ENCODE measurements at regions not wholly inside any gene's neighbourhood (a gene's known extent, or its start where the extent isn't known, plus 50 kb on each side); places are given as distances from the start of the nearest gene placed in this dataset.

DNA sequence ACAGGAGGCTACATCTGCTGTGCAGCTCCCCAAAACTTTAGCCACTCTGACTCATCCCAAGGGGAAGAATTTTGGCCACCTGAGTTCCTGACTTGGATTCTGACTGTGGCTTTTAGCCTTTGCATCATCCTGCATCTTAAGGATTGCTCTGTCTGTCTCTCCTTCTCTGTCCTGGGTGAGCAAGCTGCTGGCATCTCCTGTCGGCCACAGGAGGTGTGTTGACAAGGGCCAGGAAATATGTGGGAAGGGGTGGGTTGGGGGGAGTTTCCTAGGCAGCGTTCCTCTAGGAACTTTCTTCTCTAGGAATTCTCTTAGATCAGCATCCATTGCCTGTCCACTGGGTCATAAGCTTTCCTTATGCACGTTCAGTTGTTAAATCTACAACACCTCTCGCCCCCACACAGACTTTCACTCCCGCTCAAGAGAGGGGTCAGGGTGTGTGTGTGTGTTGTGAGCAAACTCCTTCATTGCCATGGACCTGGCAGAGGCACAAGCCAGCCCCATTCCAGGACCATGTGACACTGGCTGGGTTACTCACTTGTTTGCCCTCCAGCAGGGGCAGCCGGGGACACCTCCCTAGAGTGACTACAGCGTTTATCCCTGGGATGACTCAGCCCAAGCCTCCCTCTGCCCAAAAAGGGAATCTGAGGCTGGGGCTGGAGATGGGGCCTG is 145.0 kb upstream of the DUSP10 start:
- Histone ChIP-seq H3K27ac (no peak overlapping the region), H3K4me2 (no peak overlapping the region), H4K20me1 (ENCODE audit: insufficient read depth) (no peaks in the 10 kb centered on the region), H3K36me3 (ENCODE audit: insufficient read depth) (no peaks in the 10 kb centered on the region), H2AFZ (ENCODE audit: low read depth) (no peak overlapping the region), H3K4me3 (IDR thresholded peaks at IDR 0.05; ENCODE audit: insufficient read depth, low read depth, low read length) (no peak overlapping the region), H3K4me1 (ENCODE audit: low read depth, poor library complexity, severe bottlenecking) (no peaks in the 10 kb centered on the region), H3K9ac (no peak overlapping the region), H3K79me2 (ENCODE audit: insufficient read depth, low read depth) (no peaks in the 10 kb centered on the region), H3K27me3 (ENCODE audit: insufficient read depth, low read depth) (no peaks in the 10 kb centered on the region)
- TF ChIP-seq, protein P1, sequence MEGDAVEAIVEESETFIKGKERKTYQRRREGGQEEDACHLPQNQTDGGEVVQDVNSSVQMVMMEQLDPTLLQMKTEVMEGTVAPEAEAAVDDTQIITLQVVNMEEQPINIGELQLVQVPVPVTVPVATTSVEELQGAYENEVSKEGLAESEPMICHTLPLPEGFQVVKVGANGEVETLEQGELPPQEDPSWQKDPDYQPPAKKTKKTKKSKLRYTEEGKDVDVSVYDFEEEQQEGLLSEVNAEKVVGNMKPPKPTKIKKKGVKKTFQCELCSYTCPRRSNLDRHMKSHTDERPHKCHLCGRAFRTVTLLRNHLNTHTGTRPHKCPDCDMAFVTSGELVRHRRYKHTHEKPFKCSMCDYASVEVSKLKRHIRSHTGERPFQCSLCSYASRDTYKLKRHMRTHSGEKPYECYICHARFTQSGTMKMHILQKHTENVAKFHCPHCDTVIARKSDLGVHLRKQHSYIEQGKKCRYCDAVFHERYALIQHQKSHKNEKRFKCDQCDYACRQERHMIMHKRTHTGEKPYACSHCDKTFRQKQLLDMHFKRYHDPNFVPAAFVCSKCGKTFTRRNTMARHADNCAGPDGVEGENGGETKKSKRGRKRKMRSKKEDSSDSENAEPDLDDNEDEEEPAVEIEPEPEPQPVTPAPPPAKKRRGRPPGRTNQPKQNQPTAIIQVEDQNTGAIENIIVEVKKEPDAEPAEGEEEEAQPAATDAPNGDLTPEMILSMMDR (conservative IDR thresholded peaks at IDR 0.05; ENCODE audit: low read depth, low read length) = no peak

DNA sequence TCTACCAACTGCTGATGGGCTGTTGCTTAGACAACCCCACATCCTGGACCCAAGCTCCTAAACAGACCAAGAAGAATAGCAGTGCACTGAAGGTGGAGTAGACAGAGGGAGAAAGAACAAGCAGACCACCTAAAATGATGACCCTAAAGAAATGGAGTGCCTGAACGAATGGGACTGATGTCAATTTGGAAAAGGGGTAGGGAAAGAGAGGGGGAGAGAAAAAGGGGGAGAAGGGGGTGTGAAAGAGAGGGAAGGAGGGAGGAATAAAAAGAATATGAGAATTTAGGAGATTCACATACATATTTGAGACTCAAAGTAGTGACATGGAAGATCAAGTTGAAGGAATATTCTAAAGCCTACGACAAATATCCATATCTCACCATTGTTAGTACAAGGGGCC is 144.4 kb upstream of the DUSP10 start:
- no peak overlapping the region for H2AFZ ChIP-seq (ENCODE audit: low read depth)
- no peaks in the 10 kb centered on the region for H3K27me3 ChIP-seq (ENCODE audit: insufficient read depth, low read depth)
- H3K27ac ChIP-seq = no peak overlapping the region
- no peak overlapping the region for H3K4me3 ChIP-seq (IDR thresholded peaks at IDR 0.05; ENCODE audit: insufficient read depth, low read depth, low read length)
- TF ChIP-seq, protein P1 (conservative IDR thresholded peaks at IDR 0.05; ENCODE audit: low read depth, low read length) = no peak
- no peaks in the 10 kb centered on the region for H3K79me2 ChIP-seq (ENCODE audit: insufficient read depth, low read depth)
- no peak overlapping the region for H3K9ac ChIP-seq
- H3K4me1 ChIP-seq (ENCODE audit: low read depth, poor library complexity, severe bottlenecking) = no peaks in the 10 kb centered on the region
- no peak overlapping the region for H3K4me2 ChIP-seq
- no peaks in the 10 kb centered on the region for H4K20me1 ChIP-seq (ENCODE audit: insufficient read depth)
- no peaks in the 10 kb centered on the region for H3K36me3 ChIP-seq (ENCODE audit: insufficient read depth)

DNA sequence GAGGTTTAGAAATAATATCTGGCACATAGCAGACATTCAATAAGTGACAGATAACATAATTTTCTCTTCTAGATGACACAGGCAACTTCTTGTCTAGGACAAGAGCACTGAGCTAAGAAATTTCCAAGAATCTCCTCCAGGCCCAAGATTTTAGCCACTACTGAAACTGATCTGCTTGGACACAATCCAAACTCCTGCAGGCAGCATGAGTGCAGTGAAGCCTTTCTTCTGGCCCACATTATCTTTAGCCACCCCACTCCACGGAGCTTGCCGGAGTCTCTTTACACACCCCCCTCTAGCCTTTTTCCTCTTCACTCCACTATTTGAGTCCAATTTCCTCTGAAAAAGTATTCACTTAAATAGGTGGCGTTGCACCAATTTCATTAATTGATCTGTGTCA is 142.9 kb upstream of the DUSP10 start:
- no peak overlapping the region for H2AFZ ChIP-seq (ENCODE audit: low read depth)
- no peaks in the 10 kb centered on the region for H3K4me1 ChIP-seq (ENCODE audit: low read depth, poor library complexity, severe bottlenecking)
- H3K4me2 ChIP-seq = no peak overlapping the region
- H3K27me3 ChIP-seq (ENCODE audit: insufficient read depth, low read depth) = no peaks in the 10 kb centered on the region
- TF ChIP-seq, protein P1 (conservative IDR thresholded peaks at IDR 0.05; ENCODE audit: low read depth, low read length) = no peak
- no peak overlapping the region for H3K9ac ChIP-seq
- no peaks in the 10 kb centered on the region for H4K20me1 ChIP-seq (ENCODE audit: insufficient read depth)
- no peak overlapping the region for H3K27ac ChIP-seq
- no peak overlapping the region for H3K4me3 ChIP-seq (IDR thresholded peaks at IDR 0.05; ENCODE audit: insufficient read depth, low read depth, low read length)
- H3K36me3 ChIP-seq (ENCODE audit: insufficient read depth) = no peaks in the 10 kb centered on the region
- no peaks in the 10 kb centered on the region for H3K79me2 ChIP-seq (ENCODE audit: insufficient read depth, low read depth)

DNA sequence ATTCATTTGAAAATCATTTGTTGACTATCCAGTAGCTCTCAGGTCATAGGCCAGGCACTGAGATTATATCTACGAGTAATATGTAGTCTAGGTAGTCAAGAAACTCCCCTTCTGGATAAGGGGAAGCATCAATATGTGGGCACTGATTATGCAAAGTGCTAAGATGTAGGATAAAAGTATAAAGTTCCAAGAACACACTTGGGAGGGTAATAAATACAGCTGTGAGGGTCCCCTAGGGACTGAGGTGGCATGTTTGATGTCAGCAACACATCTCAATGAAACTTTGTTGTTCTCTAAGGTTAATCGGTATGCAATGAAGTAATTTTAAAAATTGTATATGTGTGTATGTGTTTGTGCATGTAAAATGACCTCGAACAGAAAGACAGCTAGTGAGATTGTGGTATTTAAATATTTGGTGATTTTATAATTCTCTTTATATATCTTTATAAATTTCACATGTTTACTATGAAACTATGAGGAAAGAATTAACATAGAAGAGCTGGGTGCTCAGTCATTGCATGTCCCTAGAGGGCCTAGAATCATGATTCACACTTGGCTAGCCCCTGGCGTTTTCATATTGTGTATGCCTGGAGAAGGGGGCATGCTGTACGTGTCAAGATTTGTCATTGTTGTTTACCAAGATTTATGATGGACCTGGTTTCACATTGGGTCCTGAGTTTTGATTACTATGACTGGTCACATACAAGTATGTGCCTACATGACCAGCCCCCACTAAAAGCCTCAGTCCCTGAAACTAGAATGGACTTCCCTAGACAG is 140.1 kb upstream of the DUSP10 start:
- Histone ChIP-seq H3K36me3 (ENCODE audit: insufficient read depth) (no peaks in the 10 kb centered on the region), H3K9ac (no peak overlapping the region), H3K4me1 (ENCODE audit: low read depth, poor library complexity, severe bottlenecking) (no peaks in the 10 kb centered on the region), H3K27ac (no peak overlapping the region), H4K20me1 (ENCODE audit: insufficient read depth) (no peaks in the 10 kb centered on the region), H2AFZ (ENCODE audit: low read depth) (no peak overlapping the region), H3K4me2 (no peak overlapping the region), H3K79me2 (ENCODE audit: insufficient read depth, low read depth) (no peaks in the 10 kb centered on the region), H3K4me3 (IDR thresholded peaks at IDR 0.05; ENCODE audit: insufficient read depth, low read depth, low read length) (no peak overlapping the region), H3K27me3 (ENCODE audit: insufficient read depth, low read depth) (no peaks in the 10 kb centered on the region)
- TF ChIP-seq, protein P1 (conservative IDR thresholded peaks at IDR 0.05; ENCODE audit: low read depth, low read length) = no peak

Measured in KMS-11 (cell line).